ENCODE measurements at regions not wholly inside any gene's neighbourhood (a gene's known extent, or its start where the extent isn't known, plus 50 kb on each side); places are given as distances from the start of the nearest gene placed in this dataset.

DNA sequence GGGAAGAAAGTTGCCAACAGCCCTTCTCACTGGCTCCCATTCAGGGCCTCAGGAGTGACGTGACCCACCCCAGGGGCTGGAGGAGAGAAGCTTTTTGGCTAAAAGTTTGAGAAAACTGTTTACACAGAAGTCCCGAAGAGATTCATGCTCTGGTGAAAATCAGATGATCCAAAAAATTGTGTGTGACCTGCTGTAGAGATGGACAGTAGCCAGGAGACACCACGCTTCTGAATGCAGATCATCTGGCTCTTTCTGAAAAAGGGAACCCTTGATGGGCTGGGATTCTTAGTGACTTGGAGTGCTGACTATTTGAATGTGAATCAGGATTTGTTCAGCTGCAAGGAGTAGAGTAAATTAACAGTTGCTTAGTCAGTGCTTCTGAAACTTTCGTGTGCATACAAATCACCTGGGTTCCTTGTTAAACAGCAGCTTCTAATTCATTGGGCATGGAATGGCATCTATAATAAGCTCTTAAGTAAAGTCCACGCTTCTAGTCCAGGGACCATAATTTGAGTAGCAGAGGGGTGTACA, 265.1 kb downstream of the PREX1 start:
- no peak for DNase-seq (ENCODE audit: insufficient read length, low spot score)
- FAIRE-seq = no peak
- TF ChIP-seq, protein P1, sequence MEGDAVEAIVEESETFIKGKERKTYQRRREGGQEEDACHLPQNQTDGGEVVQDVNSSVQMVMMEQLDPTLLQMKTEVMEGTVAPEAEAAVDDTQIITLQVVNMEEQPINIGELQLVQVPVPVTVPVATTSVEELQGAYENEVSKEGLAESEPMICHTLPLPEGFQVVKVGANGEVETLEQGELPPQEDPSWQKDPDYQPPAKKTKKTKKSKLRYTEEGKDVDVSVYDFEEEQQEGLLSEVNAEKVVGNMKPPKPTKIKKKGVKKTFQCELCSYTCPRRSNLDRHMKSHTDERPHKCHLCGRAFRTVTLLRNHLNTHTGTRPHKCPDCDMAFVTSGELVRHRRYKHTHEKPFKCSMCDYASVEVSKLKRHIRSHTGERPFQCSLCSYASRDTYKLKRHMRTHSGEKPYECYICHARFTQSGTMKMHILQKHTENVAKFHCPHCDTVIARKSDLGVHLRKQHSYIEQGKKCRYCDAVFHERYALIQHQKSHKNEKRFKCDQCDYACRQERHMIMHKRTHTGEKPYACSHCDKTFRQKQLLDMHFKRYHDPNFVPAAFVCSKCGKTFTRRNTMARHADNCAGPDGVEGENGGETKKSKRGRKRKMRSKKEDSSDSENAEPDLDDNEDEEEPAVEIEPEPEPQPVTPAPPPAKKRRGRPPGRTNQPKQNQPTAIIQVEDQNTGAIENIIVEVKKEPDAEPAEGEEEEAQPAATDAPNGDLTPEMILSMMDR (IDR thresholded peaks at IDR 0.05; ENCODE audit: insufficient read depth, missing control alignments) = no peak

DNA sequence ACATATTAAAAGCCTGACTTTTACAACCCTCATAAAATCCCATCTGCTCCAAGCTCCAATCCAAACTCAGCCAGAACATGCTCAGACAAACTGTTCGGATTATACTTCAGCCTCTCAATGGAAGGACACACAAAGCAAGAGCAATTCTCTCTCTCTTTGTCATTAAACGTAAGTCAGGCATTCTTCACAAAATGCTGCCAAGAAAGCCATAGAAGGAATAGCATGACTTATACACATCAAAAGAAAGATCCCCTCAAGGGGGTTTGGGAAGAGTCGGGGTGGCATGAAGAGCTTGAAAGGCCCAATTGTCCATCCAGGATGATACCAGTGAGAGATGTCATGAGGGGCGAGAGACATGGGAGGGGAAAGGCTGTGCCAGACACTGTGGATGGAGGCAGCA, 268.9 kb downstream of the PREX1 start:
- no peak for DNase-seq (ENCODE audit: insufficient read length, low spot score)
- TF ChIP-seq, protein P1 (IDR thresholded peaks at IDR 0.05; ENCODE audit: insufficient read depth, missing control alignments) = no peak
- FAIRE-seq = no peak

DNA sequence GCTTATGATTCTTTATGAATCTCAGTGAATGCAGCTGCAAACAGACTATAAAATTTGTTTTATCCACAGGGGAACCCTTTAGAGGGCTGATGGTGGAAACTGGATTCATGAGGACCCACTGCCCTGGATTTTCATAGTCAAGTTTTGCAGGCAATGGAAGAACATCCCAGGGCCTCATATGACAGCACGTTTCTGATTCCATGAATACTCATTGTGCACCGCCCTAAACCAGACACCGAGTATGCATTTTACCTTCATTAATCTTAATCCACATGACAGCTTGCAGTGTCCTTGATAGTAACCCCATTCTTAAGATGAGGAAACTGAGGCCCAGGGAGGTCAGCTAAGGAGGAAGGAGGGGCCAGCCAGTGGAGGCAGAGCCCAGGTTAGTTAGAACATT, 270.4 kb downstream of the PREX1 start:
- no peak for DNase-seq (ENCODE audit: insufficient read length, low spot score)
- TF ChIP-seq, protein P1 (IDR thresholded peaks at IDR 0.05; ENCODE audit: insufficient read depth, missing control alignments) = no peak
- no peak for FAIRE-seq

DNA sequence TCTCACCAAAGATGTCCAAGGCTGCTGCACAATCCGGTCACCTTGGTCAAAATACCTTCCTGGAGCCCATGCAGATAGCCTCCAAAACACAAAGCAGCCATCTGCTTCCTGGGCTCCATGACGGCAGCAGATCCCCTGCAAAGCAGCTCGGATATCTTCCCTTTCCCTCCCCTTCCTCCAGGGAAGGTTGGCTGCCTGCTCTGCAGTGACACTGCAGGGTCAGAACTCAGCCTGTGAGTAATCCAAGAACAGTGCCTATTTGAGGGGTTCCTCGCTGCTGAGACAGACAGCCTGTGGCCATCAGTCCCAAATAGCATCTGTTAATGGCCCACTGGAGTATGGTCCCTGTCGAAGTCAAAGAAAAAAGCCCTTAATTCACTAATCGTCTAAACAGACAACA, 270.8 kb downstream of the PREX1 start:
- TF ChIP-seq, protein P1 (IDR thresholded peaks at IDR 0.05; ENCODE audit: insufficient read depth, missing control alignments) = no peak
- DNase-seq (ENCODE audit: insufficient read length, low spot score) = no peak
- no peak for FAIRE-seq

DNA sequence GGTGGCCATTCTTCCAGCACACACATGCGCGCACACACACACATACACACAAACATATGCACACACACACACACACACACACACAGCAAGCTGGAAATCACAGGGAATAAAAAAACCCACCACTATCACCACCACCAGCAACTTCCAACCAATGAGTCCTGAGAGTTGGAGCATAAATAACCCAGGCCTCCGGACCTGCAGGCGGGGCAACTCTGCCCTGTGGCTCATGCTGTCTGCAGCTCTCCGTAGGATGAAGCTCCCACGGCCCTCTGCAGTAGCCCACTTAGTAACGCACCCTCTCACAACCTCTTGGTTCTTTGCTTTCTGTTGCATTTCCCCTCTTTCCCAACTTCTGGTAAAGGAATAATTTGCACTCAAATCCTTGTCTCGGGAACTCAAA, 275.2 kb downstream of the PREX1 start:
- FAIRE-seq (no peak), DNase-seq (ENCODE audit: insufficient read length, low spot score) (no peak)
- TF ChIP-seq, protein P1 (IDR thresholded peaks at IDR 0.05; ENCODE audit: insufficient read depth, missing control alignments) = no peak

DNA sequence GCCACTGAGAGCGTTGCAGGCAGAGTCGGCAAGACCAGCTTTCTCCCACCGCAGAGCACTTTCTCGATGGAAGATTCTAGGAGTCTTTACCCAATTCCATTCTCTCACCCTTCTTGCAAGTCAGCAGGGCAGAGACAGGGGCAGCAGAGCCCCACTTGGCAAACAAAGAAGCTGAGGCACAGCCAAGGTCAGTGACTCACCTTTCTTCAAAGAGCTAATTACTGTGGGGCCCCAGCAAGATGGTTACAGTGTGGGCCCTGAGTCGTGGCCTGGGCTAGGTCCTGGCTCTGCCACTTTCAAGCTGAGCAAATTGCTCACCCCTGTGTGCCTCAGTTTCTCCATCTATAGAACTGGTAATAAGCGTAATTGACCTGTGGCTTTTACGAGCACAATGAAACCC, 277.0 kb downstream of the PREX1 start:
- FAIRE-seq (no peak), DNase-seq (ENCODE audit: insufficient read length, low spot score) (no peak)
- TF ChIP-seq, protein P1 (IDR thresholded peaks at IDR 0.05; ENCODE audit: insufficient read depth, missing control alignments) = no peak

DNA sequence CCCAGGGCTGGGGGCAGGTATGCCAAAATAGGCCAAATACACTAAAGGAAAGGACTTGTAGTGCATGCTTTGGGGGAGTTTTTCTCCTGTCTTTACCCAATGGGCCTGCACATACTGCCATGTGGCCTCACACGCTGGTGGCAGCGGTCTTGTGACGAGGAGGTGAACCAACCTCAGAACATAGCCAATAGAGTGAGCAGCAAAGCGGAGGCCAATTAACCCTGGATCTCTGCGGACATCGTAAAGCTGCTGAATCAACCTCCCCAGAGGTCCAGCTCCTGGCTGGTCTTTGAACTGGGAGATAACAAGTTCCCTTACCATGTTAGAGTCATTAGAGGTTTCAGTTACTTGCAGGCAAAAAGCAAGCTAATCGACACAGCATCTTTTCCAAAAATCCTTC, 280.1 kb downstream of the PREX1 start:
- DNase-seq (ENCODE audit: insufficient read length, low spot score) (no peak), FAIRE-seq (no peak)
- TF ChIP-seq, protein P1 (IDR thresholded peaks at IDR 0.05; ENCODE audit: insufficient read depth, missing control alignments) = no peak
